ENCODE measurements at regions not wholly inside any gene's neighbourhood (a gene's known extent, or its start where the extent isn't known, plus 50 kb on each side); places are given as distances from the start of the nearest gene placed in this dataset.
A peak's percentile ranks its signal among the peaks of the same experiment; 100 is the strongest.
"Not testable (repeated sequence)": the region's sequence is repeated elsewhere in the genome, so short reads cannot be mapped to it uniquely, and the experiment has no call there.

DNA sequence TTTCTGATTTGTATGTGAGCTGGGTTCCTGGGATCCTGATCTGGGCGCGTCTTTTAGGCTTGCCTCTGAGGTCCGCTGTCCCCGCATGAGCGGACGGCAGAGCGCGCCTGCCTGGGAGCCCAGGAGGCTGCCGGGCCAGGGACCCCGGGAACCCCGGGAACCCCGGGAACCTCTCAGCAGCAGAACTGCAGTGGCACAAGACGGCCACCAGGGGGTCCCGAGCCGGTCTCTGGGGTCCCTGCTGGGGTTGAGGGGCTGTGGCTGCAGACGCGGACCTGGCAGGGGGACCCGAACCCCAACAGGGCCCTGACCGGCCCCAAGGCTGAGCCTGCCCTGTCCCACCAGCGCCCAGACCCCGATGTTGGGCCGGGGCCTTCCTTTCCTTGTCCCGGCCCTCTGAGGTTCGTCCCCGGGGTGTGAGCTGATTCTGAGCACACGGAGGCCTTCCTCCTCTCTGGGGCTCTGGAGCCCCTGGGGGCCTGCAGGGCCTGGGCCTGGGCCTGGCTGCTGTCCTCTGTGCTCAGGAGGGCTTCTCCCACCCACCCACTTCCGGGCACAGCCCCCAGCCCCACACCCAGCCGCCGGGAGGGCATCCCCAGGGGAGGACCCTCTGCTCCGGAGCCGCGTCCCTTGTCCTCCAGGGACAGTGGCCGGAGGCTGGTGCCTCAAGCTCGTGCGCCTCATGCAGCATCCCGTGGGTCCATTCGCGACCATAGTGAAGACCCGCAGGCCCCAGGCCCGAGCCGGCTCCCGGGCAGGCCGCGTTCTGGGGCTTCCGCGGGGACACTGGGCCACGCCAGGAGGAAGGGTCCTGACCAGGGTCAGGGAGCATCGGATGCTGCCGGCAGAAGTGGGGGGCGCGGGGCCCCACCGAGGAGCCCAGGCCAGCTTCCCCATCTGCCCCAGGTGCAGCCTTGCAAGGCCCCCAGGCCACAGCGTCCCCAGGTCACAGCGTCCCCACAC lies 152.9 kb downstream of the TMEM121 start:
- TF ChIP-seq, protein P1, sequence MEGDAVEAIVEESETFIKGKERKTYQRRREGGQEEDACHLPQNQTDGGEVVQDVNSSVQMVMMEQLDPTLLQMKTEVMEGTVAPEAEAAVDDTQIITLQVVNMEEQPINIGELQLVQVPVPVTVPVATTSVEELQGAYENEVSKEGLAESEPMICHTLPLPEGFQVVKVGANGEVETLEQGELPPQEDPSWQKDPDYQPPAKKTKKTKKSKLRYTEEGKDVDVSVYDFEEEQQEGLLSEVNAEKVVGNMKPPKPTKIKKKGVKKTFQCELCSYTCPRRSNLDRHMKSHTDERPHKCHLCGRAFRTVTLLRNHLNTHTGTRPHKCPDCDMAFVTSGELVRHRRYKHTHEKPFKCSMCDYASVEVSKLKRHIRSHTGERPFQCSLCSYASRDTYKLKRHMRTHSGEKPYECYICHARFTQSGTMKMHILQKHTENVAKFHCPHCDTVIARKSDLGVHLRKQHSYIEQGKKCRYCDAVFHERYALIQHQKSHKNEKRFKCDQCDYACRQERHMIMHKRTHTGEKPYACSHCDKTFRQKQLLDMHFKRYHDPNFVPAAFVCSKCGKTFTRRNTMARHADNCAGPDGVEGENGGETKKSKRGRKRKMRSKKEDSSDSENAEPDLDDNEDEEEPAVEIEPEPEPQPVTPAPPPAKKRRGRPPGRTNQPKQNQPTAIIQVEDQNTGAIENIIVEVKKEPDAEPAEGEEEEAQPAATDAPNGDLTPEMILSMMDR (IDR thresholded peaks at IDR 0.05): peak; percentile 7
- peak; percentile 80 for DNase-seq
- H3K9me3 Mint-ChIP-seq (ENCODE audit: insufficient read depth); H3K27me3 Mint-ChIP-seq; H4K20me1 ChIP-seq (ENCODE audit: control insufficient read depth, insufficient read depth, low read length, poor library complexity, severe bottlenecking); H3K27me3 ChIP-seq (replicated peaks in 1 of 4; ENCODE audit: control extremely low read depth in 1 of 4, control insufficient read depth in 3 of 4, insufficient read depth in 4 of 4, low read length in 3 of 4); H3K9me3 ChIP-seq (ENCODE audit: control extremely low read depth in 1 of 3, control insufficient read depth in 2 of 3, insufficient read depth in 1 of 3, low read length in 2 of 3); H3K36me3 ChIP-seq (replicated peaks in 1 of 2; ENCODE audit: control extremely low read depth in 1 of 2, control insufficient read depth in 1 of 2, extremely low read depth in 1 of 2, insufficient read depth in 2 of 2, low read length in 1 of 2); ATAC-seq (ENCODE audit: low read depth); H2AFZ ChIP-seq (ENCODE audit: insufficient read depth, low read depth, low read length, poor library complexity, severe bottlenecking): not testable (repeated sequence)
- POLR2A ChIA-PET: interaction anchor here (0.7 to 1.2 kb wide), 4 partner anchors 170 to 184 kb away, joined by 3 to 8 read pairs (median 3); no protein-coding TSS in a partner anchor
- peak overlapping the region in 4 of 5 experiments; percentile 16 to 53 (median 41) for H3K4me3 ChIP-seq (ENCODE audit: control extremely low read depth in 1 of 5, extremely low read depth in 1 of 5, insufficient read depth in 1 of 5, low read depth in 2 of 5, low read length in 4 of 5)
- peak overlapping the region; percentile 63 for H3K27ac Mint-ChIP-seq
- peak overlapping the region; percentile 37 for H3K9ac ChIP-seq (ENCODE audit: low read length)
- CTCF ChIA-PET: interaction anchor here (1.1 kb wide), 1 partner anchor 180 kb away, joined by 3 read pairs; no protein-coding TSS in a partner anchor
- intact Hi-C loops (cut with micrococcal nuclease): loop anchor here (10.0 kb wide), 1 partner anchor 266 kb away; no protein-coding TSS in a partner anchor
- H3K4me2 ChIP-seq (replicated peaks; ENCODE audit: low read depth, low read length, poor library complexity, severe bottlenecking): peak overlapping the region; percentile 51
- peaks cover 19% of the 10 kb centered on the region for H3K4me1 Mint-ChIP-seq
- H3K79me2 ChIP-seq (ENCODE audit: control insufficient read depth, insufficient read depth, low read length): peaks cover 27% of the 10 kb centered on the region
- WGBS (ENCODE audit: insufficient coverage): 37% methylated on average over 3 of the region's 54 CpGs
- peaks cover 25 to 55% of the 10 kb centered on the region in 2 donors for H3K4me1 ChIP-seq (ENCODE audit: control insufficient read depth in 2 of 2, insufficient read depth in 2 of 2, low read length in 2 of 2)
- H3K4me3 Mint-ChIP-seq: peak overlapping the region; percentile 23
- peak overlapping the region; percentile 30 to 68 for H3K27ac ChIP-seq (ENCODE audit: low read length in 2 of 2)

DNA sequence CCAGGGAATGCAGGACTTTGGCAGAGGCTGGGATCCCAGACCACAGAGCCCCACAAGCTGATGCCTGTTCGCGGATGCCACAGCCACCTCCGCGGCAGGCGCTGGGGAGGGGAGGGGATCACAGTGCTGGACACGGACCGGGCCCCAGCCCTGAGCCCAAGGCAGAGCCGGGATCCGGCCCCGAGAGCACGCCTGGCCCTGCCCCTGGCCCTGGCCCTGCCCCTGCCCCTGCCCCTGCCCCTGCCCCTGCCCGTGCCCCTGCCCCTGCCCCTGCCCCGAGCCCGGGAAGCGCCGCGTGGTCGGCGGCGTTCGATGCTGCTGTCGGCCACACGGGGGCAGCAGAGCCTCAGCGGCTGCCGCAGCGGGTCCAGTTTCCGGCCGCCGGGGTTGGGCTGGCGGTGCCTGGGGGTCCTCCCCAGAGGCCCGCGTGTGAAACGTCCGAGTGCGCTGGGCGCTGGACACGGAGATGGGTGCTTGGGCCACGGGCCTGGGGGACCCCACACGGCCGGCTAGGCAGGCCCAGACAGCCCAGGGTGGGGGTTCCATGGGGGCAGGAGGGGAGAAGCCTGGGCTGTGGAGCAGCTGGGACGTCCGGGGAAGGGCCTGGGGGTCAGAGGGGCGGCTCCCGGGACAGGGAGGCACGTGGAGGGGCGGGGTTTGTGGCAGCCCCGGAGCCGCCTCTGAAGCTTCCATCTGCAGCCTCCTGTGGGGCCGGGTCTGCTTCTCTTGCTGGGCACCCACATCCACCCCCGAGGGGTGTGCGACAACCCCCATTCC lies 153.8 kb downstream of the TMEM121 start:
- H3K36me3 ChIP-seq (replicated peaks in 1 of 2; ENCODE audit: control extremely low read depth in 1 of 2, control insufficient read depth in 1 of 2, extremely low read depth in 1 of 2, insufficient read depth in 2 of 2, low read length in 1 of 2); H3K9me3 Mint-ChIP-seq (ENCODE audit: insufficient read depth); H4K20me1 ChIP-seq (ENCODE audit: control insufficient read depth, insufficient read depth, low read length, poor library complexity, severe bottlenecking); H3K27me3 Mint-ChIP-seq; H3K9me3 ChIP-seq (ENCODE audit: control extremely low read depth in 1 of 3, control insufficient read depth in 2 of 3, insufficient read depth in 1 of 3, low read length in 2 of 3); H3K27me3 ChIP-seq (replicated peaks in 1 of 4; ENCODE audit: control extremely low read depth in 1 of 4, control insufficient read depth in 3 of 4, insufficient read depth in 4 of 4, low read length in 3 of 4); H2AFZ ChIP-seq (ENCODE audit: insufficient read depth, low read depth, low read length, poor library complexity, severe bottlenecking): not testable (repeated sequence)
- ATAC-seq (ENCODE audit: low read depth) (peak; percentile 72), DNase-seq (peak; percentile 71)
- no CpG with 5 or more reads among the region's 51 CpGs for WGBS (ENCODE audit: insufficient coverage)
- Histone ChIP-seq H3K4me3 (ENCODE audit: control extremely low read depth in 1 of 5, extremely low read depth in 1 of 5, insufficient read depth in 1 of 5, low read depth in 2 of 5, low read length in 4 of 5) (peak overlapping the region in 4 of 5 experiments; percentile 16 to 53 (median 41)), H3K9ac (ENCODE audit: low read length) (peak overlapping the region; percentile 37), H3K4me1 (ENCODE audit: control insufficient read depth in 2 of 2, insufficient read depth in 2 of 2, low read length in 2 of 2) (peaks cover 32 to 64% of the 10 kb centered on the region in 2 donors), H3K4me2 (replicated peaks; ENCODE audit: low read depth, low read length, poor library complexity, severe bottlenecking) (peak overlapping the region; percentile 51), H3K79me2 (ENCODE audit: control insufficient read depth, insufficient read depth, low read length) (peaks cover 34% of the 10 kb centered on the region), H3K27ac (ENCODE audit: low read length in 2 of 2) (peak overlapping the region; percentile 30 to 68)
- ChIA-PET POLR2A (interaction anchor here (0.7 to 1.2 kb wide), 5 partner anchors 169 to 858 kb away, joined by 3 to 8 read pairs (median 3); no protein-coding TSS in a partner anchor), CTCF (interaction anchor here (1.1 kb wide), 1 partner anchor 179 kb away, joined by 3 read pairs; no protein-coding TSS in a partner anchor)
- peaks cover 26% of the 10 kb centered on the region for H3K4me1 Mint-ChIP-seq
- peak overlapping the region; percentile 63 for H3K27ac Mint-ChIP-seq
- H3K4me3 Mint-ChIP-seq: peak overlapping the region; percentile 23
- intact Hi-C loops (cut with micrococcal nuclease): loop anchor here (10.0 kb wide), 2 partner anchors 175 to 265 kb away; no protein-coding TSS in a partner anchor

DNA sequence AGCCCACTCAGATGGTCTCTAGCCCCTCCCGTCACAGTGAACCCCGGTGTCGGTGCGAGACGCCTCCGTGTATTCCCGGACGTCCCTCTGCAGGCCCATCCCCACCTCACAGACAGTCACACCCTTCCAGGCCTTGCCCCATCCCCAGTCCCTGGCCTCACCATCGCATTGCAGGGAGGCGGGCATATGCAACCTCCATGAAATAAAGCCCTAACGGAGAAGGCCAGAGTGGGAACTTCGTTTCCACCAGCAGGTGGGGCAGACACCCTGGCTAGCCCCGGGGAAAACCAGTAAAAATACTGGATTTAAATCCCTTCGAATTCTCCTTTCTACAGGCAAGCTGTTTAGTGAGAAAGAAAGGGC lies 154.3 kb downstream of the TMEM121 start:
- intact Hi-C loops (cut with micrococcal nuclease): loop anchor here (10.0 kb wide), 1 partner anchor 174 kb away; no protein-coding TSS in a partner anchor
- WGBS (ENCODE audit: insufficient coverage): no CpG with 5 or more reads among the region's 14 CpGs
- H3K4me3 ChIP-seq (ENCODE audit: control extremely low read depth in 1 of 5, extremely low read depth in 1 of 5, insufficient read depth in 1 of 5, low read depth in 2 of 5, low read length in 4 of 5); H3K9me3 Mint-ChIP-seq (ENCODE audit: insufficient read depth); H3K36me3 ChIP-seq (replicated peaks in 1 of 2; ENCODE audit: control extremely low read depth in 1 of 2, control insufficient read depth in 1 of 2, extremely low read depth in 1 of 2, insufficient read depth in 2 of 2, low read length in 1 of 2); DNase-seq; H3K27me3 ChIP-seq (replicated peaks in 1 of 4; ENCODE audit: control extremely low read depth in 1 of 4, control insufficient read depth in 3 of 4, insufficient read depth in 4 of 4, low read length in 3 of 4); POLR2A ChIA-PET; CTCF ChIA-PET; H3K9me3 ChIP-seq (ENCODE audit: control extremely low read depth in 1 of 3, control insufficient read depth in 2 of 3, insufficient read depth in 1 of 3, low read length in 2 of 3); H4K20me1 ChIP-seq (ENCODE audit: control insufficient read depth, insufficient read depth, low read length, poor library complexity, severe bottlenecking); H3K9ac ChIP-seq (ENCODE audit: low read length); H3K4me2 ChIP-seq (replicated peaks; ENCODE audit: low read depth, low read length, poor library complexity, severe bottlenecking); H2AFZ ChIP-seq (ENCODE audit: insufficient read depth, low read depth, low read length, poor library complexity, severe bottlenecking); H3K27me3 Mint-ChIP-seq: not testable (repeated sequence)
- H3K4me3 Mint-ChIP-seq: peak overlapping the region; percentile 68
- H3K27ac Mint-ChIP-seq: peak overlapping the region; percentile 82
- H3K4me1 Mint-ChIP-seq: peaks cover 28% of the 10 kb centered on the region
- peak overlapping the region in 1 of 2 donors; percentile 44 for H3K27ac ChIP-seq (ENCODE audit: low read length in 2 of 2)
- ATAC-seq (ENCODE audit: low read depth): peak; percentile 44
- peaks cover 35% of the 10 kb centered on the region for H3K79me2 ChIP-seq (ENCODE audit: control insufficient read depth, insufficient read depth, low read length)
- peaks cover 35 to 70% of the 10 kb centered on the region in 2 donors for H3K4me1 ChIP-seq (ENCODE audit: control insufficient read depth in 2 of 2, insufficient read depth in 2 of 2, low read length in 2 of 2)
